ENCODE measurements at regions not wholly inside any gene's neighbourhood (a gene's known extent, or its start where the extent isn't known, plus 50 kb on each side); places are given as distances from the start of the nearest gene placed in this dataset.

GRCh38 chr9:85136987-85137386 is 467.5 kb downstream of the NTRK2 start:
- H3K4me3 ChIP-seq (ENCODE audit: insufficient read depth, low read length, poor library complexity, severe bottlenecking), result no peak overlapping the region
- H4K20me1 ChIP-seq (ENCODE audit: low read depth, low read length), result no peaks in the 10 kb centered on the region
- no peak overlapping the region for H3K4me2 ChIP-seq (ENCODE audit: low read depth, low read length, poor library complexity, severe bottlenecking)
- H3K36me3 ChIP-seq (ENCODE audit: low read length), result no peaks in the 10 kb centered on the region
- no peaks in the 10 kb centered on the region for H3K9me3 ChIP-seq (ENCODE audit: insufficient read depth, low read length)
- no peak overlapping the region for H2AFZ ChIP-seq (ENCODE audit: low read depth, low read length, severe bottlenecking)
- no peaks in the 10 kb centered on the region for H3K9me2 ChIP-seq (replicated peaks; ENCODE audit: insufficient read depth, low read length)
- H3K27me3 ChIP-seq (ENCODE audit: low read length), result no peaks in the 10 kb centered on the region
- no peaks in the 10 kb centered on the region for H3F3A ChIP-seq (ENCODE audit: insufficient read depth)
- no peaks in the 10 kb centered on the region for H3K79me2 ChIP-seq (ENCODE audit: insufficient read depth, low read length)
- no peak overlapping the region for H3K9ac ChIP-seq (ENCODE audit: low read length)
- TF ChIP-seq CTCF (IDR thresholded peaks at IDR 0.05; ENCODE audit: insufficient read depth, low read length, poor library complexity, severe bottlenecking), result no peak
- TF ChIP-seq EZH2phosphoT487 (conservative IDR thresholded peaks at IDR 0.05; ENCODE audit: low read length), result no peak
- no peak overlapping the region for H3K27ac ChIP-seq (ENCODE audit: low read depth, low read length)

DNA sequence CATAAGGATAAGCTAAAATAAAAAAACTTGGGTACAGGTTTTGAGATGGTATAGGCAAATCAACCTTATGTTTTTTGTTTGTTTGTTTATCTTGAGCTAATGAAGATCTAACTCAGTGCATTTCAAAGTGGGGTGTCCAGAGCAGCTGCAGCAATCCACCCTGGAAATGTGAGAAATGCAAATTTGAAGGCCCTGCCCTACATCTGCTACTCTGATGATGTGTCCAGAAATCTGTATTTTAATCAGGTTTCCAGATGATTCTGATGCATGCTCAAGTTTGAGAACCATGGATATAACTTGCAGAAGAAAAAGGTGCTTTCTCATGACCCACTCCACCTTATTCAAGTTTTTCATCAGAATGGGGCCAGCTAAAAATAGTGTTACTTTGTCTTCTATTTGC is 467.0 kb downstream of the NTRK2 start:
- no peak overlapping the region for H3K4me2 ChIP-seq (ENCODE audit: low read depth, low read length, poor library complexity, severe bottlenecking)
- no peaks in the 10 kb centered on the region for H3K27me3 ChIP-seq (ENCODE audit: low read length)
- no peaks in the 10 kb centered on the region for H3K36me3 ChIP-seq (ENCODE audit: low read length)
- H3K27ac ChIP-seq (ENCODE audit: low read depth, low read length), result no peak overlapping the region
- H3K9me2 ChIP-seq (replicated peaks; ENCODE audit: insufficient read depth, low read length), result no peaks in the 10 kb centered on the region
- no peaks in the 10 kb centered on the region for H3K79me2 ChIP-seq (ENCODE audit: insufficient read depth, low read length)
- H3F3A ChIP-seq (ENCODE audit: insufficient read depth), result no peaks in the 10 kb centered on the region
- H3K9ac ChIP-seq (ENCODE audit: low read length), result no peak overlapping the region
- TF ChIP-seq CTCF (IDR thresholded peaks at IDR 0.05; ENCODE audit: insufficient read depth, low read length, poor library complexity, severe bottlenecking), result no peak
- no peak for TF ChIP-seq EZH2phosphoT487 (conservative IDR thresholded peaks at IDR 0.05; ENCODE audit: low read length)
- no peaks in the 10 kb centered on the region for H3K9me3 ChIP-seq (ENCODE audit: insufficient read depth, low read length)
- H4K20me1 ChIP-seq (ENCODE audit: low read depth, low read length), result no peaks in the 10 kb centered on the region
- H2AFZ ChIP-seq (ENCODE audit: low read depth, low read length, severe bottlenecking), result no peak overlapping the region
- H3K4me3 ChIP-seq (ENCODE audit: insufficient read depth, low read length, poor library complexity, severe bottlenecking), result no peak overlapping the region

GRCh38 chr9:85130764-85131163 is 461.2 kb downstream of the NTRK2 start:
- no peaks in the 10 kb centered on the region for H3K79me2 ChIP-seq (ENCODE audit: insufficient read depth, low read length)
- no peaks in the 10 kb centered on the region for H3K27me3 ChIP-seq (ENCODE audit: low read length)
- no peak overlapping the region for H2AFZ ChIP-seq (ENCODE audit: low read depth, low read length, severe bottlenecking)
- no peaks in the 10 kb centered on the region for H3F3A ChIP-seq (ENCODE audit: insufficient read depth)
- no peaks in the 10 kb centered on the region for H3K36me3 ChIP-seq (ENCODE audit: low read length)
- no peak for TF ChIP-seq CTCF (IDR thresholded peaks at IDR 0.05; ENCODE audit: insufficient read depth, low read length, poor library complexity, severe bottlenecking)
- no peak for TF ChIP-seq EZH2phosphoT487 (conservative IDR thresholded peaks at IDR 0.05; ENCODE audit: low read length)
- no peak overlapping the region for H3K27ac ChIP-seq (ENCODE audit: low read depth, low read length)
- H3K9ac ChIP-seq (ENCODE audit: low read length), result no peak overlapping the region
- no peak overlapping the region for H3K4me2 ChIP-seq (ENCODE audit: low read depth, low read length, poor library complexity, severe bottlenecking)
- no peaks in the 10 kb centered on the region for H3K9me3 ChIP-seq (ENCODE audit: insufficient read depth, low read length)
- no peaks in the 10 kb centered on the region for H3K9me2 ChIP-seq (replicated peaks; ENCODE audit: insufficient read depth, low read length)
- no peak overlapping the region for H3K4me3 ChIP-seq (ENCODE audit: insufficient read depth, low read length, poor library complexity, severe bottlenecking)
- H4K20me1 ChIP-seq (ENCODE audit: low read depth, low read length), result no peaks in the 10 kb centered on the region

DNA sequence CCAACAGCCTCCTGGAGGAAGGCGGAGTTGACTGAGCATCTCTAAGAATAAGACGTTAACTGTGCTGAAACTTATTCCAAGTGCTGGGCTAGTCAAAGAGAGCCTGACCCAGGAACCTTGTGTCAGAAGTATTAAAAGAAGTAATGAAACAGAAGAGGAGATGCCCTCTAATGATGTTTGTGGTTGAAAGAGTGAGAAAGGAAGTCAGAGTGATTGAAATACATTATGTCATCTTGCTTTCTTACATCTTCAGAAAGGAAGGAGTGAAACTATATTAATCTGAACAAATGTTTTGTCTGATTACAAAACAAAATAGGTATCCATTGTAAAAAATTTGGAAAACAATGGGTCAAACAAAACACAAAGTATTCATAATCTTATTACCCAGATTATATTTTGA is 460.7 kb downstream of the NTRK2 start:
- Histone ChIP-seq H2AFZ (ENCODE audit: low read depth, low read length, severe bottlenecking) (no peak overlapping the region), H3K9me2 (replicated peaks; ENCODE audit: insufficient read depth, low read length) (no peaks in the 10 kb centered on the region), H3K4me2 (ENCODE audit: low read depth, low read length, poor library complexity, severe bottlenecking) (no peak overlapping the region), H3K9ac (ENCODE audit: low read length) (no peak overlapping the region), H3K36me3 (ENCODE audit: low read length) (no peaks in the 10 kb centered on the region), H4K20me1 (ENCODE audit: low read depth, low read length) (no peaks in the 10 kb centered on the region), H3K79me2 (ENCODE audit: insufficient read depth, low read length) (no peaks in the 10 kb centered on the region), H3K4me3 (ENCODE audit: insufficient read depth, low read length, poor library complexity, severe bottlenecking) (no peak overlapping the region), H3F3A (ENCODE audit: insufficient read depth) (no peaks in the 10 kb centered on the region), H3K27ac (ENCODE audit: low read depth, low read length) (no peak overlapping the region), H3K27me3 (ENCODE audit: low read length) (no peaks in the 10 kb centered on the region), H3K9me3 (ENCODE audit: insufficient read depth, low read length) (no peaks in the 10 kb centered on the region)
- TF ChIP-seq EZH2phosphoT487 (conservative IDR thresholded peaks at IDR 0.05; ENCODE audit: low read length), result no peak
- no peak for TF ChIP-seq CTCF (IDR thresholded peaks at IDR 0.05; ENCODE audit: insufficient read depth, low read length, poor library complexity, severe bottlenecking)
